ENCODE measurements at regions not wholly inside any gene's neighbourhood (a gene's known extent, or its start where the extent isn't known, plus 50 kb on each side); places are given as distances from the start of the nearest gene placed in this dataset.

DNA sequence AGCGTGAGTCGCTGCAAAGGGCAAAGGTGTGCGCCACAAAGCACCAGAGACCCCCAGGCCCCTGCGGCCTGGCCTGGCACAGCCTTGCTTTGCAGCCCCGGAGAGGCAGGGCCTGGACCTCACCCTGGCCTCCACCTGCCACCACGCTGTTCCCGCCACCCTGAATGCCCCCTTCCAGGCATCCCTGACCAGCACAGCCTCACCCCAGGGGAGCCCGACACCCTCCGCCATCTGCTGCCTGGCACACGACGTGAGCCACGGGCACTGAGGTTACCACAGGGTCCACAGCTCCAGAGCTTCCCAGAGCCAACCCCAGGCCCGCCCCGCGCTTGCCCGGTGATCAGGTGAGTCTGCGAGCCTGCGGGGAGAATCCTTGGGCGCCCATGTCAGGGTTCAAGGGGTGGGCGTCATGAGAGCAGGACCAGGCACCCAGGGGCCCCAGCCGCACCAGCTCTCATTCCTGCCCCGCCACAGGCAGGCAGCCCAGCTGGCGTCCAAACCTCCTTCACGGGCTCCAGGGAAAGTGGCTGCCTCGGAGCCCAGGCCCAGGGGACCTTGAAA is 171.3 kb downstream of the BRD1 start:
- peak overlapping the region; percentile 53; the same call in 1 of the 2 replicates for H3K9ac ChIP-seq (ENCODE audit: low read length)
- H2AFZ ChIP-seq (ENCODE audit: low read length): peak overlapping the region; percentile 87
- no peaks in the 10 kb centered on the region for H3K9me2 ChIP-seq (replicated peaks; ENCODE audit: insufficient read depth, low read length)
- H4K20me1 ChIP-seq (ENCODE audit: insufficient read depth, low read length): no peaks in the 10 kb centered on the region
- TF ChIP-seq EZH2phosphoT487 (IDR thresholded peaks at IDR 0.05; ENCODE audit: low read length) (no peak), EZH2 (optimal IDR thresholded peaks at IDR 0.05; ENCODE audit: low read depth, low read length) (no peak)
- TF ChIP-seq, protein P1, sequence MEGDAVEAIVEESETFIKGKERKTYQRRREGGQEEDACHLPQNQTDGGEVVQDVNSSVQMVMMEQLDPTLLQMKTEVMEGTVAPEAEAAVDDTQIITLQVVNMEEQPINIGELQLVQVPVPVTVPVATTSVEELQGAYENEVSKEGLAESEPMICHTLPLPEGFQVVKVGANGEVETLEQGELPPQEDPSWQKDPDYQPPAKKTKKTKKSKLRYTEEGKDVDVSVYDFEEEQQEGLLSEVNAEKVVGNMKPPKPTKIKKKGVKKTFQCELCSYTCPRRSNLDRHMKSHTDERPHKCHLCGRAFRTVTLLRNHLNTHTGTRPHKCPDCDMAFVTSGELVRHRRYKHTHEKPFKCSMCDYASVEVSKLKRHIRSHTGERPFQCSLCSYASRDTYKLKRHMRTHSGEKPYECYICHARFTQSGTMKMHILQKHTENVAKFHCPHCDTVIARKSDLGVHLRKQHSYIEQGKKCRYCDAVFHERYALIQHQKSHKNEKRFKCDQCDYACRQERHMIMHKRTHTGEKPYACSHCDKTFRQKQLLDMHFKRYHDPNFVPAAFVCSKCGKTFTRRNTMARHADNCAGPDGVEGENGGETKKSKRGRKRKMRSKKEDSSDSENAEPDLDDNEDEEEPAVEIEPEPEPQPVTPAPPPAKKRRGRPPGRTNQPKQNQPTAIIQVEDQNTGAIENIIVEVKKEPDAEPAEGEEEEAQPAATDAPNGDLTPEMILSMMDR (IDR thresholded peaks at IDR 0.05; ENCODE audit: low read length): no peak
- no peaks in the 10 kb centered on the region for H3F3A ChIP-seq (ENCODE audit: insufficient read depth, low read length)
- H3K27me3 ChIP-seq (replicated peaks; ENCODE audit: insufficient read depth, low read length): no peaks in the 10 kb centered on the region; the same call in 1 of the 2 replicates
- no peaks in the 10 kb centered on the region for H3K9me3 ChIP-seq (replicated peaks; ENCODE audit: insufficient read depth, low read length)
- peak overlapping the region; percentile 95 for H3K4me2 ChIP-seq (ENCODE audit: low read depth, low read length)
- peak overlapping the region; percentile 78 for H3K4me3 ChIP-seq (ENCODE audit: low read length)
- no peaks in the 10 kb centered on the region for H3K36me3 ChIP-seq (replicated peaks; ENCODE audit: insufficient read depth, low read length)
- H3K79me2 ChIP-seq (ENCODE audit: low read length): peaks cover 58% of the 10 kb centered on the region
- H3K4me1 ChIP-seq (ENCODE audit: low read length): 0 out of 2 replicates have a peak, but pooled peaks cover 7% of the 10 kb centered on the region
- DNase-seq: no peak
- H3K27ac ChIP-seq (ENCODE audit: low read length): no peak overlapping the region

DNA sequence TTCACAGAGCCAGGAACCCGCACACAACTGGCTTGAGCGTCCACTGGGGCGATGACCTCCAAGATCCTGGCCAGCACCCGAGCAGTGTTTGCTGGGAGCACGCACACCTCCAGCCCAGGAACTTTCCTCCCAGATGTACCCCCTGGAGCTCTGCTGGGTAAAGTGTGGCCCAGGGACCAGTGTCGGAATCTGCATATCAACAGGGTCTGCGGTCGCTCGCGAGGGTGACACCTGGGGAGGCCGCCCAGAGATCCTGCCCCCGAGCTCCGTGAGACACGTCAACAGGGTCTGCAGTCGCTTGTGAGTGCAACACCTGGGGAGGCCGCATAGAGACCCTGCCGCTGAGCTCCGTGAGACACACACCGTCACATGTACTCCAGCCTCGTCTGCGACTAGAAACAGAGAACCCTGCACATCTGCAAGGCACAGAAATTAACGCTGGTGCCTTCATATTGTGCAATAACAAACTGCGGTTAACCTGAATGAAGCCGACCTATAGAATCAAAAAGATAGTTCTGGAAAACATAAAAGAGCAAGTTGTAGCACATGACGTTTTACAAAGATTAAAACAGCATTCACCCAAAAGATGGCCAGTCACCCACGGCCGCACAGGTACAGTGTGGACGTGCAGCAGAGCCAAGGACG is 172.4 kb downstream of the BRD1 start:
- Histone ChIP-seq H3F3A (ENCODE audit: insufficient read depth, low read length) (no peaks in the 10 kb centered on the region), H3K27ac (ENCODE audit: low read length) (no peak overlapping the region), H3K4me1 (ENCODE audit: low read length) (0 out of 2 replicates have a peak, but pooled peaks cover 7% of the 10 kb centered on the region), H3K4me2 (ENCODE audit: low read depth, low read length) (peak overlapping the region; percentile 95), H2AFZ (ENCODE audit: low read length) (no peak overlapping the region), H3K4me3 (ENCODE audit: low read length) (0 out of 2 replicates have a peak overlapping the region, but pooled peaks have one; percentile 78), H3K9me2 (replicated peaks; ENCODE audit: insufficient read depth, low read length) (no peaks in the 10 kb centered on the region), H3K9me3 (replicated peaks; ENCODE audit: insufficient read depth, low read length) (no peaks in the 10 kb centered on the region), H3K27me3 (replicated peaks; ENCODE audit: insufficient read depth, low read length) (no peaks in the 10 kb centered on the region), H3K36me3 (replicated peaks; ENCODE audit: insufficient read depth, low read length) (no peaks in the 10 kb centered on the region), H3K9ac (ENCODE audit: low read length) (no peak overlapping the region), H4K20me1 (ENCODE audit: insufficient read depth, low read length) (peaks cover 4% of the 10 kb centered on the region; the same call in 1 of the 2 replicates), H3K79me2 (ENCODE audit: low read length) (peaks cover 69% of the 10 kb centered on the region)
- no peak for TF ChIP-seq EZH2phosphoT487 (IDR thresholded peaks at IDR 0.05; ENCODE audit: low read length)
- no peak for TF ChIP-seq EZH2 (optimal IDR thresholded peaks at IDR 0.05; ENCODE audit: low read depth, low read length)
- TF ChIP-seq, protein P1 (IDR thresholded peaks at IDR 0.05; ENCODE audit: low read length): no peak
- DNase-seq: no peak

DNA sequence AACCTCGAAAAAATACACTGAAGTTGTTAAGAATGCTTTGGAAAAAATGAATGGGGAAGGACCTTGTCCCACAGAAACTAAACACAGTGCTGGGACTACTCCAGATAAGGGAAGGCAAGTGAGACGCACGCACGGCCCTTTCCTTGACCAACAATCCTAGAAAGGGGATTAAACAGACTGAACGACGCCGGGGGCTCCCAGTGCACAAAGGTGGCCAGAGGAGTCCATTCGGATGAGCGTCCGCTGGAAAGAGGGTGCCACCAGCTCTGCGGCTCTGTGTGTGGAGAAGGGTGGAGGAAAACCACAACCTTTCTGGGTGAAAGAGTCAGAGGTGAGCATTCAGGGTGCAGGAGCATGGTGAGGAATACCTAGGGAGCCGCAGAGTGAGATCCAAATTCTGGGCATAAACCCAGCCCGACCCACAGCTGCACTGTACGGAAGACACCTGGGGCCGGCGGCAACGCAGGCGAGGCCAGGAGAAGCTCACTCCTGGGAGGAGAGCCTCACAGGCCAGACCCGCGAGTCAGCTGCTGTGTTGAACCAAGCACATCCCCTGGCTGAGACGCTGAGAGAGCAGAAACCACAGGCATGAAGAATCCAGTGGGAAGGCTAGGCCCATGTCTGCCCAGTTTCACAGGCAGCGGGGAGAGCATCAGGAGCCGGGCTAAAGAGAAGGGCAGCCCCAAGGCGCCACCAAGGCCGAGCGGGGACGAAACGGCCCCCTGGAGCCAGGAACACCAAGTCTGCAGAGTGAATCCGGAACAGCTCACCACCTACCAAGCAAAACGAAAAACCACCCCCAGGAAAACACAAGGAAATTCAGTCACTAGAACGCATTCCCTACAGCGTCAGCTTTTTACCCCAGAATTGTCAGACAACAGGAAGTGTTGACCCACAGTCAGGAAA is 177.1 kb downstream of the BRD1 start:
- H3K9ac ChIP-seq (ENCODE audit: low read length): no peak overlapping the region
- TF ChIP-seq EZH2phosphoT487 (IDR thresholded peaks at IDR 0.05; ENCODE audit: low read length): no peak
- no peak for TF ChIP-seq EZH2 (optimal IDR thresholded peaks at IDR 0.05; ENCODE audit: low read depth, low read length)

More for the DNA sequence above, 177.1 kb downstream of the BRD1 start:
- peaks cover 96% of the 10 kb centered on the region for H3K79me2 ChIP-seq (ENCODE audit: low read length)
- H3K4me2 ChIP-seq (ENCODE audit: low read depth, low read length): no peak overlapping the region
- DNase-seq: no peak
- no peak overlapping the region for H2AFZ ChIP-seq (ENCODE audit: low read length)
- no peaks in the 10 kb centered on the region for H3K36me3 ChIP-seq (replicated peaks; ENCODE audit: insufficient read depth, low read length)
- H4K20me1 ChIP-seq (ENCODE audit: insufficient read depth, low read length): peaks cover 4% of the 10 kb centered on the region; the same call in 1 of the 2 replicates
- no peak overlapping the region for H3K27ac ChIP-seq (ENCODE audit: low read length)
- H3K27me3 ChIP-seq (replicated peaks; ENCODE audit: insufficient read depth, low read length): no peaks in the 10 kb centered on the region
- no peaks in the 10 kb centered on the region for H3K9me2 ChIP-seq (replicated peaks; ENCODE audit: insufficient read depth, low read length)
- no peak overlapping the region for H3K4me3 ChIP-seq (ENCODE audit: low read length)
- no peaks in the 10 kb centered on the region for H3K9me3 ChIP-seq (replicated peaks; ENCODE audit: insufficient read depth, low read length)
- 0 out of 2 replicates have a peak, but pooled peaks cover under 1% of the 10 kb centered on the region for H3K4me1 ChIP-seq (ENCODE audit: low read length)
- H3F3A ChIP-seq (ENCODE audit: insufficient read depth, low read length): no peaks in the 10 kb centered on the region

Measured in MM.1S (cell line).